ENCODE measurements at regions not wholly inside any gene's neighbourhood (a gene's known extent, or its start where the extent isn't known, plus 50 kb on each side); places are given as distances from the start of the nearest gene placed in this dataset.

DNA sequence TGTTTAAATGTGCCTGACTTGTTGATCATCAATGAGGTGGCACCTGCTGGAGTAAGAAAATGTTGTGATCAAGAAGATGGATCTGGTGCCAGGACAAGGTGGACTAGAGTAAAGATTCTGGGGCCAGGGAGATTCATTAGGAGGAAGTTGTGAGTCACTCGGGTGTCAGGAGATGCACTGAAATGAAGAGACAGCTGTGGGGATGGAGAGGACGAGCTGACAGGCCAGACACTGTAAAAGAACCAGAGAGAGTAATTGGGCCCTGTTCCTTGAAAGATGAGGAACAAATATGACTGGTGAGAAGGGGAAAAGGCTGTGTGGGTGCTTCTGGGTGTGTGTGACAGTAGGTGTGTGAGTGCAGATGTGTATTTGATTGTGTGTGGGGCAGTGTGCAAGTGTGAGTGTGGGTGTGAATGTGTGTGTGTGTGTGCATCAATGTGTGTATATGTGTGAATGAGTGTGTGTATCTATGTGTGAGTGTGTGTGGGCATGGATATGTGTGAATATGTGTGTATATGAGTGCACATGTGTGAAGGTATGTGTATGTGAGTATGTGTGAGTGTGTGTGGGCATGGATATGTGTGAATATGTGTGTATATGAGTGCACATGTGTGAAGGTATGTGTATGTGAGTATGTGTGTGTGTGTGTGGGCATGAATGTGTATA lies 260.5 kb downstream of the RFC3 start:
- no peaks in the 10 kb centered on the region for H3K79me2 ChIP-seq (ENCODE audit: insufficient read depth, low read length)
- H3K4me2 ChIP-seq (ENCODE audit: insufficient read depth, low read length), result no peak overlapping the region
- H3K4me3 ChIP-seq (ENCODE audit: insufficient read depth, low read length), result no peak overlapping the region
- peaks cover 12% of the 10 kb centered on the region for H3K4me1 ChIP-seq (ENCODE audit: insufficient read depth, low read length)
- H3K36me3 ChIP-seq (ENCODE audit: insufficient read depth, low read length), result no peaks in the 10 kb centered on the region
- TF ChIP-seq, protein P1, sequence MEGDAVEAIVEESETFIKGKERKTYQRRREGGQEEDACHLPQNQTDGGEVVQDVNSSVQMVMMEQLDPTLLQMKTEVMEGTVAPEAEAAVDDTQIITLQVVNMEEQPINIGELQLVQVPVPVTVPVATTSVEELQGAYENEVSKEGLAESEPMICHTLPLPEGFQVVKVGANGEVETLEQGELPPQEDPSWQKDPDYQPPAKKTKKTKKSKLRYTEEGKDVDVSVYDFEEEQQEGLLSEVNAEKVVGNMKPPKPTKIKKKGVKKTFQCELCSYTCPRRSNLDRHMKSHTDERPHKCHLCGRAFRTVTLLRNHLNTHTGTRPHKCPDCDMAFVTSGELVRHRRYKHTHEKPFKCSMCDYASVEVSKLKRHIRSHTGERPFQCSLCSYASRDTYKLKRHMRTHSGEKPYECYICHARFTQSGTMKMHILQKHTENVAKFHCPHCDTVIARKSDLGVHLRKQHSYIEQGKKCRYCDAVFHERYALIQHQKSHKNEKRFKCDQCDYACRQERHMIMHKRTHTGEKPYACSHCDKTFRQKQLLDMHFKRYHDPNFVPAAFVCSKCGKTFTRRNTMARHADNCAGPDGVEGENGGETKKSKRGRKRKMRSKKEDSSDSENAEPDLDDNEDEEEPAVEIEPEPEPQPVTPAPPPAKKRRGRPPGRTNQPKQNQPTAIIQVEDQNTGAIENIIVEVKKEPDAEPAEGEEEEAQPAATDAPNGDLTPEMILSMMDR (IDR thresholded peaks at IDR 0.05; ENCODE audit: extremely low read depth, low read depth, low read length), result no peak
- H3K27me3 ChIP-seq (ENCODE audit: insufficient read depth, low read length), result peaks cover 7% of the 10 kb centered on the region
- H3K9me3 ChIP-seq (ENCODE audit: low read depth, low read length), result no peaks in the 10 kb centered on the region
- no peak overlapping the region for H3K27ac ChIP-seq (ENCODE audit: low read depth, low read length)
- peak overlapping the region; percentile 23 for H2AFZ ChIP-seq (ENCODE audit: low read length)
- H4K20me1 ChIP-seq (ENCODE audit: insufficient read depth, low read length), result no peaks in the 10 kb centered on the region
- no peak for DNase-seq (ENCODE audit: insufficient read length, low spot score, missing footprints)

DNA sequence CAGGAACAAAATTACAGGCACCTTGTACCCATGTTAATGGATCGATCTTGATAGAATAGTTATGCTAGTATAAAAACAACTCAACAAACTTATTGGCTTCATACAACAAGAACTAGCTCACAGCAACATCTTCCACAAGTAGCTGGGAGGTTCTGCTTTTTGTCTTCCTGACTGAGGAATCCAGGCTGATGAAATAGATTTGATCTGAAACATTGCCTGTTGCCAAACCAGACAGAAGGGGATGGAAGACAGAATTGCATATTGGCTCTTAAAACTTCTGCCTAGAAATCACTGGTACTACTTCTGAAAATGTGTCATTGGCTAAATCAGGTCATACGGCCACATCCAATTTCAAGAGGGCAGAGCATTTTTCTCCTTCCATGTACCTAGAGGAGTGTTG lies 267.3 kb downstream of the RFC3 start:
- Histone ChIP-seq H3K4me3 (ENCODE audit: insufficient read depth, low read length) (no peak overlapping the region), H3K79me2 (ENCODE audit: insufficient read depth, low read length) (no peaks in the 10 kb centered on the region), H2AFZ (ENCODE audit: low read length) (no peak overlapping the region), H3K27ac (ENCODE audit: low read depth, low read length) (no peak overlapping the region), H3K36me3 (ENCODE audit: insufficient read depth, low read length) (no peaks in the 10 kb centered on the region), H3K4me1 (ENCODE audit: insufficient read depth, low read length) (no peaks in the 10 kb centered on the region), H3K27me3 (ENCODE audit: insufficient read depth, low read length) (peaks cover 7% of the 10 kb centered on the region), H3K9me3 (ENCODE audit: low read depth, low read length) (no peaks in the 10 kb centered on the region), H4K20me1 (ENCODE audit: insufficient read depth, low read length) (no peaks in the 10 kb centered on the region), H3K4me2 (ENCODE audit: insufficient read depth, low read length) (no peak overlapping the region)
- TF ChIP-seq, protein P1 (IDR thresholded peaks at IDR 0.05; ENCODE audit: extremely low read depth, low read depth, low read length), result no peak
- DNase-seq (ENCODE audit: insufficient read length, low spot score, missing footprints), result no peak

DNA sequence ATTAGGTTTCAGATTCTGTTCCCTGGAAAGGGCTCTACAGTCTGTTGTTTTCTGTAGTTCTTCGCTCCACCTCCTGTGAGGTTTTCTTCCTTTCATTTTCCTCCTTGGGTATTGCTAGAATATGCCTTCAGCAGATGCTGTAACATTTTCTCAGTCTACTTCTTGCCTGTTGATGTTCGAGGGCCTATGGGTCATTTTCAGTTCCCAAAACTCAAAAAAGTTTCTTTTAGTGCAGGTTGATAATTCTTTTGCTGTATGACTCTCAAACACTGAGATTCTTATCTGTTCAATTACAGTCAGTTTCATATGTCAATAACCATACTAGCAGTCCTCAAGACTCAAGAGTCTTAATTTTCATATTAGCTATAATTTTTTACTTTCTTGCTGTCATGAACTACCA lies 268.3 kb downstream of the RFC3 start:
- no peak overlapping the region for H3K4me2 ChIP-seq (ENCODE audit: insufficient read depth, low read length)
- no peaks in the 10 kb centered on the region for H3K4me1 ChIP-seq (ENCODE audit: insufficient read depth, low read length)
- DNase-seq (ENCODE audit: insufficient read length, low spot score, missing footprints), result no peak
- H3K4me3 ChIP-seq (ENCODE audit: insufficient read depth, low read length), result no peak overlapping the region
- H2AFZ ChIP-seq (ENCODE audit: low read length), result no peak overlapping the region
- H4K20me1 ChIP-seq (ENCODE audit: insufficient read depth, low read length), result no peaks in the 10 kb centered on the region
- H3K36me3 ChIP-seq (ENCODE audit: insufficient read depth, low read length), result no peaks in the 10 kb centered on the region
- H3K9me3 ChIP-seq (ENCODE audit: low read depth, low read length), result no peaks in the 10 kb centered on the region
- no peak overlapping the region for H3K27ac ChIP-seq (ENCODE audit: low read depth, low read length)
- peaks cover 7% of the 10 kb centered on the region for H3K27me3 ChIP-seq (ENCODE audit: insufficient read depth, low read length)
- H3K79me2 ChIP-seq (ENCODE audit: insufficient read depth, low read length), result no peaks in the 10 kb centered on the region
- TF ChIP-seq, protein P1 (IDR thresholded peaks at IDR 0.05; ENCODE audit: extremely low read depth, low read depth, low read length), result no peak

DNA sequence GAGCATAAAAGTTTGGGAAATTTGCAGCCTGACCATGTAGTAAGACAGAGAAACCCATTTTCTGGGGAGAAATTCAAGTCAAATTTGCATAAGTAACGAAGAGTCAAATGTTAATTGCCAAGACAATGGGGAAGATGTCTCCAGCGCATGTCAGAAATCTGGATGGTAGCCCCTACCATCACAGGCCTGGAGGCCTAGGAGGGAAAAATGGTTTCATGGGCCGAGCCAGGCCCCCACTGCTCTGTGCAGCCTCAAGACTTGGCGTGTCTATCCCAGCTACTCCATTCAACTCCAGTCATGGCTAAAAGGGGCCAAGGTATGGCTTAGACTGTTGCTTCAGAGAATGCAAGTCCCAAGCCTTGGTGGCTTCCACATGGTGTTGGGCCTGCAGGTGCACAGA lies 269.8 kb downstream of the RFC3 start:
- no peak overlapping the region for H3K4me2 ChIP-seq (ENCODE audit: insufficient read depth, low read length)
- no peak for DNase-seq (ENCODE audit: insufficient read length, low spot score, missing footprints)
- H3K36me3 ChIP-seq (ENCODE audit: insufficient read depth, low read length), result no peaks in the 10 kb centered on the region
- no peaks in the 10 kb centered on the region for H3K27me3 ChIP-seq (ENCODE audit: insufficient read depth, low read length)
- no peak overlapping the region for H3K27ac ChIP-seq (ENCODE audit: low read depth, low read length)
- no peaks in the 10 kb centered on the region for H3K4me1 ChIP-seq (ENCODE audit: insufficient read depth, low read length)
- H4K20me1 ChIP-seq (ENCODE audit: insufficient read depth, low read length), result no peaks in the 10 kb centered on the region
- no peak overlapping the region for H3K4me3 ChIP-seq (ENCODE audit: insufficient read depth, low read length)
- TF ChIP-seq, protein P1 (IDR thresholded peaks at IDR 0.05; ENCODE audit: extremely low read depth, low read depth, low read length), result no peak
- H3K9me3 ChIP-seq (ENCODE audit: low read depth, low read length), result no peaks in the 10 kb centered on the region
- H2AFZ ChIP-seq (ENCODE audit: low read length), result no peak overlapping the region
- H3K79me2 ChIP-seq (ENCODE audit: insufficient read depth, low read length), result no peaks in the 10 kb centered on the region
